NCI-H82 (cell line): ENCODE measurements at regions not wholly inside any gene's neighbourhood (a gene's known extent, or its start where the extent isn't known, plus 50 kb on each side); places are given as distances from the start of the nearest gene placed in this dataset.
"Not testable (repeated sequence)": the region's sequence is repeated elsewhere in the genome, so short reads cannot be mapped to it uniquely, and the experiment has no call there.

Experiments used
- DNase-seq: peaks from one replicate; lab custom pipeline; 2025; lab: John Stamatoyannopoulos, UW

DNA sequence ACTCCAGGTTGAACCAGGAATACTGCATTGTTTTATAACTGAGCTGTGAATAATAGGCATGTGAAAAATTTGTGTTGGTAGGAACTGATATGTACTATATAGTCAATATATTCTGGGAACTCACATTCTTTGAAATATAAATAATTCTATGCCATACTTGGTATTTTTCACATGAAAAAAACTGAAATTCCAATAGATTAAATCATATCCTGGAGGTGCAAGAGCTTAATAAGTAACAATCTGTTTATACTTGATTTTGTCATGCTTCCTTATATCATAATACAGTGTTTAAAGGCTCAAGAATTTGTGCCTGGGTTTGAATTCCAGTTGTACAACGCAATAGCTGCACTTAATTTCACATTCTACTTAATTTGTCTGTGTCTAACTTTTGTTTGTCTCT lies 387.0 kb downstream of the USP25 start:
- DNase-seq = no peak

- DNase-seq = no peak
Observed at GRCh38 chr21:16117331-16117730, 387.5 kb downstream of the USP25 start.

- no peak for DNase-seq
Observed at GRCh38 chr21:16117851-16118590, 388.2 kb downstream of the USP25 start.

DNA sequence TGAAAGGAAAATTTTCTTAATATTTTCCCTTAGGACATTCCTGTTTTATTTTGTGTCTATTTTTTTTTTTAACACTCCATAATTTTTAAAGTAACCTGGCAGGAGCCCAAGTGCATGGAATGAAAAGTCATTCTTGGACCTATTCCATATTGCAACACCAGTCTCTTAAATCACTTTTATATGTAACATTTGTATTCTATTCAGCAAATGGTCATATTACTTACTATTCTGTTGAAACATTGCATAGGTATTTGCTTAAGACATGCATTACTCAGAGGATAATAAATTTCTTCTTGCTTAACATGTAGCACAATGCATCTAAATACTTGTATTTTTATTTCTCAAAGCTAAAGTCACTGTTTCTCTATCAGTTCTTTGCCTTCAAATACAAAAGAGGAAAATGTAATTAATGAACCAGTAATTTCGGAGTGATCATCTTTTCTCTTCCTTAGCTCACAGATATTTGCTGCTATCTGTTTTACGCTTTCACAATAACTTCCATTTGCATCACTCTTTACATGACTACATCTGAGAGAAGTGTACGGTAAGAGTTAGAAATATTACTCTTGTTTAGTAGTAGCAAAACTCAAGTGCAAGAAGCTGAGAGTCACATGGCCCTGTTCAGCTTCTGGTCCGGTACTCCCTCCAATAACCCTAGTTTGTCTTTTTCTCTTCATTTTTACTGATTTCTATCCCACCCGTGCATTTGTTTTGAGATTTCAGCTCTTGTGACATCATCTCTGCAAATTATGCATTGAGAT lies 394.8 kb downstream of the USP25 start:
- no peak for DNase-seq

GRCh38 chr21:16125274-16125673 lies 395.5 kb downstream of the USP25 start:
- no peak for DNase-seq

DNA sequence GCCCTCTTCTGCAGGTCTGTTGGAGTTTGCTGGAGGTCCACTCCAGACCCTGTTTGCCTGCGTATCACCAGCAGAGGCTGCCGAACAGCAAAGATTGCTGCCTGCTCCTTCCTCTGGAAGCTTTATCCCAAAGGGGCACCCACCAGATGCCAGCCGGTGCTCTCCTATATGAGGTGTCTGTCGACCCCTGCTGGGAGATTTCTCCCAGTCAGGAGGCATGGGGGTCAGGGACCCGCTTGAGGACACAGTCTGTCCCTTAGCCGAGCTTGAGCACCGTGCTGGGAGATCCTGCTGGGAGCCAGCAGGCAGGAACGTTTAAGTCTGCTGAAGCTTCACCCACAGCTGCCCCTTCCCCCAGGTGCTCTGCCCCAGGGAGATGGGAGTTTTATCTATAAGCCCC lies 402.7 kb downstream of the USP25 start:
- DNase-seq = not testable (repeated sequence)

- DNase-seq = no peak
Observed at GRCh38 chr21:16133248-16133647, 403.5 kb downstream of the USP25 start.

DNA sequence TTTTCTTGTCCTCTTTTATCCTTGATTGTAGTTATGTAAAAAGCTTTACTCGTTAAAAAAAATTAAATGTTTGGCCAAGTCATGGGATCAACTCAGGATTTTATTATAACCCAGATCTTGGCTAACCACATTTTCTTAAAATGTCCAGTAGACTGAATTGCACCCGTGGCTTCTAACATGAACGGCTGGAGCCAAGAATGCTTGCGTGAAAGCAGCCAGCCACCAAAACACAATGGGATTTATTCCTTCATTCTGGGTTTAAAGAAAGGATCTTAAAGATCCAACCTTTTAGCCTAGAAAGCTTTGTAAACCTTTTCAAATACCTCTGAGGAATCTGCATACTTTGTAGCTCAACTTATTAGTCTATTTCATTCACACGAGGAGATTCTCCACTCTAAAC lies 404.4 kb downstream of the USP25 start:
- no peak for DNase-seq

- DNase-seq = no peak
Observed at GRCh38 chr21:16137106-16137505, 407.3 kb downstream of the USP25 start.

DNA sequence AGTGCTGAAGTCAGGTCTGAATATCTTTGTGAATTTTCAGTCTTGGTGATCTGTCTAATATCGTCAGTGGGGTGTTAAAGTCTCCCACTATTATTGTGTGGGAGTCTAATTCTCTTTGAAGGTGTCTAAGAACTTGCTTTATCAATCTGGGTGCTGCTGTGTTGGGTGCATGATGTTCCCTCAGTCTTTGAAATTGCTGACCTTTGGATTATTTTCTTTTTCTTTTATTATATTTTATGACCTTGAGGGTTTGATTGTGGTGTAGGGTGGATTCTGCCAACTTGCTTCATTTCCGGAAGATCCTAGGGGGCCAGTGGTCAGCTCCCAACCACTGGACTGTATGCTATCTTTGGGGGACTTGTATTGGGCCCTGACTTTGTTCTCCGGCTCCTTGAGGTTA lies 415.3 kb downstream of the USP25 start:
- no peak for DNase-seq

DNA sequence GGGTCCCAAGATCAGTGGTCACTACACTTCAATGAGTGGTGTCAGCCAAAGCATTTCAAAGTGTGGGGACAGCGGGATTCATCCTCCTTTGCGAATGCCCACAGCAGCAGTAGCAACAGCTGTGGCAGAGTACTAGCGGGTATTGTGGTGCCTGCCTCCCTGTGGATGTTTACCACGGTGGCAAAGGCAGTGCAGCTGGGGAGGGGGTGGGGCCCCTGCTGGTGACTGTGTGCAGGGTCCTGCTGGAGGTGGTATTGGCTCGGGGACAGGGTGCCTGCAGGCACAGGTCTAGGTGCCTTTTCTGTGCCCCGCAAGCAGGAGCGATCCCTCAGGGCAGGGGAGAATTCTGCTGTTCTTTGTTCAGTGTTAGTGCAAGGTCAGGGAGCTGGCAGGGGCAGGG lies 415.7 kb downstream of the USP25 start:
- DNase-seq = no peak

DNA sequence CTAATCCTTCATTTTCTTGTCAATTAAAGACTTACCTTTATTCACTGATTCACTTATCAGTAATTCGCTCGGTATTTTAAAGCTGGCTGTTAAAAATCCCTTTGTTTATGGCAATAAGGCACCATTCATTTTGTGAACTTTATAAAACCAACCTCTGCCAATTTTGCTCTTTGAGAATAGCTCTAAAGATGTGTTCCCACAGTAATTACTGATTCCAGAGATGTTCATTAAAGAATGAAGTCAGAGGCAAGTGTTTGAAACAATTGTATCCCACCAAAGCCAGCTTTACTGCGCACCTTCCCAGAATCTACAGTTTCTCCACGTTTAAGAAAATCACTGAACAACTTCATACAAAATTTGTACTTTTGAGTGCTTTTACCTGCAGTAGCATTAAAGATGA lies 424.5 kb downstream of the USP25 start:
- DNase-seq = no peak

- DNase-seq = no peak
Observed at GRCh38 chr21:16154951-16155635, 425.3 kb downstream of the USP25 start.

- DNase-seq = no peak
Observed at GRCh38 chr21:16156841-16157489, 427.2 kb downstream of the USP25 start.

- no peak for DNase-seq
Observed at GRCh38 chr21:16159213-16159970, 429.6 kb downstream of the USP25 start.

- DNase-seq = no peak
Observed at GRCh38 chr21:16159971-16160350, 430.2 kb downstream of the USP25 start.

GRCh38 chr21:16162953-16163352 lies 433.2 kb downstream of the USP25 start:
- no peak for DNase-seq

DNA sequence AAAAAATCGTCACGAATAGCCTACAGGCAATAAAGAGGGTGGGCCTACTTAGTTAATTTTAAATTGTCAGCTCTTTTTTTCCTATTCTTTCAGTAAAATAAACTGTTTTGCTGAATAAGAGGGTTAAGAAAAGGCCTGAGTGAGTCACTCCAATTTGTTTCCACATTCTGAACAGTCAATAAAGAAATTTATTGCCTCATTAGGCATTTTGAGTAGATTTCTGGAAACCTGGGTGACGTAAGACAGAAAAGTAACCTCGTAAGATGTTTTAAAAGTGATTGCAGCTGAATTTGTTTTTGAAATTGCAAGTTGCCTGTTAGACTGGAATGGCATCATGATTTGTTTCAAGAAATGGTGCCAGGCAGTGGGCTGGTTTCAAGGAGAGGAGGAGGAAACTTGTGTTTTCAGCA lies 439.3 kb downstream of the USP25 start:
- DNase-seq = no peak

DNA sequence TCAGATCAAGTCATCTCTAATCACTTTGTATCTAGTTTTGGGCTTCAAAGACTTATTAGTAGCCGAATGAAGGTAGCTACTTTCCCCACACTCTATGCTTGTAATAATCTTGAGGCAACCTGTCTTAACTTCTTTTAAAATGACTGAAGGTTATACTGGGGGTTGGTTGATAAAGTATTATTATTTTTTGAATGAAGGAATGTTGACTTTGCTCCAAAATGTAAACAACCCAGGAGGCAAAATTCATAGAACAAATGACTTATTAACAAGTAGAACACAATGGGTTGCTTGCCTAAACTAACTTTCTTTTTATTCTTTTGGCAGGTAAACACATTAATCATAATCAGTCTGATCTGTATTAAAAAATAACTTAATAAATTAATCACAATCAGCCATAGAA lies 440.0 kb downstream of the USP25 start:
- DNase-seq = no peak

- DNase-seq = no peak
Observed at GRCh38 chr21:16176570-16176969, 446.8 kb downstream of the USP25 start.

DNA sequence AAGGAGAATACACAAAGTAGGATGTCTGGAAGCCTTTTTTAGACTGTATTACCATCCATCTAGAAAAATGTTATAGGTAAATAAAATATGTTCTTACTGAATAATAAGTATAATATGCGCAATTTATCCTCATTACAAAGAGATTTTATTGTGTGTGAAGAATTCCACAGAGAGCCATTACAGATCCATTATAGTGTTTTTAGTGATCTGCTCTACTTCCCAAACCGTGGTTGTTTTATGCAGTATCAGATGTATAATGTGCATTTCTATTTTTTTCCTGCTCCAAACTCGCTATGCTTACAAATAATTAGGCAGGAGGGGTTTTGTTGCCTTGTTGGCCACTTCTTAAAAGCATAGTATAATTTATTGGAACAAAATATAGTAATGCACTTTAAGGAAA lies 447.8 kb downstream of the USP25 start:
- DNase-seq = no peak

- no peak for DNase-seq
Observed at GRCh38 chr21:16179773-16180172, 450.0 kb downstream of the USP25 start.
